ENCODE measurements at regions not wholly inside any gene's neighbourhood (a gene's known extent, or its start where the extent isn't known, plus 50 kb on each side); places are given as distances from the start of the nearest gene placed in this dataset.

DNA sequence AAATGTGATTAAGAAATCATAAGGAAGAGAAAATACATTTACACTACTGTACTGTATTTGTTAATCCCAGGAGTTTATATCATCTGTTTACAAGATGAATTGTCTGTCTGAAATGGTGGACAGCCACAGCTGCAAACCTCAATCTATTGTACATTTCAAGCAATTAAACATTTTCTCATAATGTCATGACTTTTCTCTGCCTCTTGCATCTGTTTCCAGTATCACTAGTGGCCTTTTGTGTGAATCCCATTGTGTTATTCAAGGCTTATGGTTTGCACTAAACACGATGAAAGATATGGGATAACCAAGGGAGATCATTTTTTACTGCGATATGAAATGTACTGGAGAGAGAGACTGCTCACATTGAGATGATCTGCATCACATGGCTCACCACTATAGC is 200.2 kb upstream of the LRRN1 start:
- no peak overlapping the region for H3K4me3 ChIP-seq (replicated peaks in 1 of 3)
- H3K27ac ChIP-seq: no peak overlapping the region
- no peaks in the 10 kb centered on the region for H3K9me3 ChIP-seq
- 78 to 91% methylated on average over 2 of the region's 2 CpGs for WGBS, 2 donors
- TF ChIP-seq CTCF (IDR thresholded peaks at IDR 0.05): no peak
- no peak for TF ChIP-seq POLR2A (IDR thresholded peaks at IDR 0.05)
- H3K4me1 ChIP-seq: no peaks in the 10 kb centered on the region
- intact Hi-C loops (cut with DNase I): no loop called here
- no peaks in the 10 kb centered on the region for H3K36me3 ChIP-seq
- DNase-seq: no peak
- H3K27me3 ChIP-seq: no peaks in the 10 kb centered on the region

DNA sequence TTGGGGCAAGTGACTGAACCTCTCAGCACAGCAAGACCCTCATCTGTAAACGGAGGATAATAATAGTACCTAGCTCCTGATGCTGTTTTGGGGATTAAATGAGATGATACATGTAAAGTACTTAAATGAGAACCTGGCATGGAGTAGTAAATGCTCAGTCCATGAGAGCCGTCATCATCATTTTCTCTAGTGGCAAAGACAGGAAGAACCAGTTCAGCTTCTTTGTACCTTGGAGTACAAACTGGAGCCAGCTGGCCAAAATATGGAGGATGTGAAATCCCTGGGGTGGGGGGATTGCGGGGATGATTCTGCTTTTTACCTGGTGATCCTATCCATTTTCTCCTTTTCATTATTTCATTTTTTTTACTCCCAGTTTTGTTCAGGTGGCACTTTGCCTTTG is 204.2 kb upstream of the LRRN1 start:
- 79 to 93% methylated on average over 3 of the region's 3 CpGs for WGBS, 2 donors
- TF ChIP-seq POLR2A (IDR thresholded peaks at IDR 0.05) (no peak), CTCF (IDR thresholded peaks at IDR 0.05) (no peak)
- intact Hi-C loops (cut with DNase I): no loop called here
- no peak overlapping the region for H3K27ac ChIP-seq
- no peaks in the 10 kb centered on the region for H3K4me1 ChIP-seq
- no peaks in the 10 kb centered on the region for H3K27me3 ChIP-seq
- no peak for DNase-seq
- H3K36me3 ChIP-seq: no peaks in the 10 kb centered on the region
- H3K4me3 ChIP-seq (replicated peaks in 1 of 3): no peak overlapping the region
- H3K9me3 ChIP-seq: no peaks in the 10 kb centered on the region

DNA sequence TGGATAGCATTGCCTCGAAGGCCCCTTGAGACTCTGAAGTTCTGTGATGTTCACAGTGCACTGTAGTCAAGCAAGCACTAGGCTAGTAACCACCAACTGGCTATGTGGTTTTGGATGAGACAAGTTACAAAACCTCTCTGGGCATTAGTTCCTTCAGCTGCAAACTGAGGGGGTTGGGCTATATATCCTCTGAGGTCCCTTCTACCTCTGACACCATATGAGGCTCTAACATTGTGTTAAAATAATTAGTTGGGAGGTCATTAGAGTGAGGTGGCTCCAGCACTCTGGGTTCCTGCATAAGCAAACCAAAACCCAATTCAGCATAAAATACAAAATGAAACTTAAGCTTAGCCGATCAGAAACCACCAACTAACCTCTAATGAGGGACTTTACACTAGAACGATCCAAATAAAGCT is 209.5 kb upstream of the LRRN1 start:
- H3K4me1 ChIP-seq: no peaks in the 10 kb centered on the region
- no peaks in the 10 kb centered on the region for H3K36me3 ChIP-seq
- no peak overlapping the region for H3K27ac ChIP-seq
- no peak overlapping the region for H3K4me3 ChIP-seq (replicated peaks in 1 of 3)
- TF ChIP-seq CTCF (IDR thresholded peaks at IDR 0.05) (no peak), POLR2A (IDR thresholded peaks at IDR 0.05) (no peak)
- intact Hi-C loops (cut with DNase I): no loop called here
- DNase-seq: no peak
- no peaks in the 10 kb centered on the region for H3K9me3 ChIP-seq
- WGBS, 2 donors: 66 to 69% methylated on average over 3 of the region's 3 CpGs
- no peaks in the 10 kb centered on the region for H3K27me3 ChIP-seq

GRCh38 chr3:3587647-3587972 is 211.6 kb upstream of the LRRN1 start:
- Histone ChIP-seq H3K36me3 (no peaks in the 10 kb centered on the region), H3K27ac (no peak overlapping the region), H3K9me3 (no peaks in the 10 kb centered on the region), H3K4me3 (replicated peaks in 1 of 3) (no peak overlapping the region), H3K27me3 (no peaks in the 10 kb centered on the region), H3K4me1 (no peaks in the 10 kb centered on the region)
- intact Hi-C loops (cut with DNase I): no loop called here
- TF ChIP-seq CTCF (IDR thresholded peaks at IDR 0.05) (no peak), POLR2A (IDR thresholded peaks at IDR 0.05) (no peak)
- WGBS, 2 donors: 63 to 67% methylated on average over 4 of the region's 4 CpGs
- no peak for DNase-seq

DNA sequence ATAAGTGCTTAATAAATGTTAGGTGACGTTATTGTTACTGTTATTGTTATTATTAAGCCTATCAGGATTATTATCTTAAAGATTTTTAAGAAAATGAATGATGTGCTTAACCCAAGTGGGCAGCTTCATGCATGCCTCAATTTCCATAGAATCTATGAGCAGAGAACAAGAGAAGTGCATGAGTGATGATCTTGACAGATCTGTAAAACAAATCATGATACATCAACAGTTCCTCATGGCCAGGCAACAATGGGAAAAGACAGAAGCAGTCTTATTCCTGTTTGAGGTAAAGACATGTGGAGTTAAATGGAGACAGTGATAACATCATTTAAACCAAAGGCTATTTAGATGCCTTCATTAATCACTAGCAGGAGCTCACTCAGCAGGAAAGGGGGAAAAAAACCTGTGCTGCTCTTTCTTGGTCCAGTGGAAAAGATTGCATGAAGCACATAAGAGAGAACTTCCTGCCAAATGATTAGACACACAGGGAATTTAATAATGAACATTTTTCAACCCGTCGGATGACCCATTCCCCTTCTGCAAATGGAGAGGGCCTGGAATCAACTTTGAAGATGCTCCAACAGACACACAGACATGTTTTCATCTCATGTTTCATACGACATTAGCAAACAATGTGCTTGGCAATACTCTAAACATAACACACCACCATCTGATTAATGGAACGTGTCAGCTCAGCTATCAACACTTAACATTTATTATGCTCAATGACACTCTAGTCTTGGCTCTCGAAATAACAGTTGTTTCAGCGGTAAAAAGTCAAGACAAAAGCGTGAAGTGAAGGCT is 212.2 kb upstream of the LRRN1 start:
- Histone ChIP-seq H3K27me3 (no peaks in the 10 kb centered on the region), H3K4me1 (no peaks in the 10 kb centered on the region), H3K9me3 (no peaks in the 10 kb centered on the region), H3K36me3 (no peaks in the 10 kb centered on the region), H3K27ac (no peak overlapping the region), H3K4me3 (replicated peaks in 1 of 3) (no peak overlapping the region)
- WGBS, 2 donors: 43 to 53% methylated on average over 8 of the region's 8 CpGs
- no peak for TF ChIP-seq CTCF (IDR thresholded peaks at IDR 0.05)
- no peak for TF ChIP-seq POLR2A (IDR thresholded peaks at IDR 0.05)
- no peak for DNase-seq
- intact Hi-C loops (cut with DNase I): no loop called here
